Ishikawa (cell line): ENCODE measurements at regions not wholly inside any gene's neighbourhood (a gene's known extent, or its start where the extent isn't known, plus 50 kb on each side); places are given as distances from the start of the nearest gene placed in this dataset.

Experiments used
- CEBPB ChIP-seq: IDR thresholded peaks from 2 replicates; pipeline ENCODE4 v1.6.1; 2012
- CREB1 ChIP-seq: IDR thresholded peaks from 2 replicates; pipeline ENCODE4 v1.6.1; 2012; ENCODE audit warnings: low read depth
- EGR1 ChIP-seq: IDR thresholded peaks from 2 replicates; pipeline ENCODE4 v1.6.1; 2012
- EP300 ChIP-seq: IDR thresholded peaks from 2 replicates; pipeline ENCODE4 v1.6.1; 2012; ENCODE audit warnings: borderline replicate concordance
- FOXM1 ChIP-seq: IDR thresholded peaks from 2 replicates; pipeline ENCODE4 v1.6.1; 2012; ENCODE audit warnings: low read depth, borderline replicate concordance
- NFIC ChIP-seq: IDR thresholded peaks from 2 replicates; pipeline ENCODE4 v1.6.1; 2012
- RAD21 ChIP-seq: IDR thresholded peaks from 2 replicates; pipeline ENCODE4 v1.6.1; 2012; ENCODE audit warnings: low read depth
- TAF1 ChIP-seq: IDR thresholded peaks from 2 replicates; pipeline ENCODE4 v1.6.1; 2012; ENCODE audit warnings: low read depth, mild to moderate bottlenecking
- TCF12 ChIP-seq: IDR thresholded peaks from 2 replicates; pipeline ENCODE4 v1.6.1; 2012; ENCODE audit warnings: low read depth
- TEAD4 ChIP-seq: IDR thresholded peaks from 2 replicates; pipeline ENCODE4 v1.6.1; 2012
- YY1 ChIP-seq: IDR thresholded peaks from 2 replicates; pipeline ENCODE4 v1.6.1; 2012; ENCODE audit warnings: low read depth
- ZBTB7A ChIP-seq: IDR thresholded peaks from 2 replicates; pipeline ENCODE4 v1.6.1; 2012; ENCODE audit warnings: low read depth
- TF ChIP-seq, protein P1 (sequence below): IDR thresholded peaks from 2 replicates; pipeline ENCODE4 v1.6.1; 2012; ENCODE audit warnings: low read depth, mild to moderate bottlenecking
- TF ChIP-seq, protein P2 (sequence below): IDR thresholded peaks from 2 replicates; pipeline ENCODE4 v1.6.1; 2012
- TF ChIP-seq, protein P3 (sequence below): IDR thresholded peaks from 2 replicates; pipeline ENCODE4 v1.6.1; 2012

DNA sequence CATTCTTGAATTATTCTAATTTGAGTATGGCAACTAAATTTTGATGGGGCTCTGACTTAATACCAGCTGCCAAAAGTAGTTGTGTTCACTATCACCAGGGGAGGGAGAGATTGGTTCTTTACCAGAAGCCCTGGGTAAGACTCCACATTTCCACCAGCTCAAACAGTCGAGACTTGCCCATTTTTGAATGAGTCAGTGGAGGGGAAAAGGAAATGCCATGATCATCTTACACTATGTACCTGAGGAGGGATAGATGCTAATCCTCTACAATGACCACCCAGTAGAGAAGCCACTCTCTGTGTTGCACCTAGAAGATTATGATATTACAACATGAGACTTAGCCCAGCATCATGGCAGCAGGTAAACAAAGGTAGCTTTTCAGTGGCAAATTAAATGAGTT is 77.0 kb upstream of the SGK1 start:
- TF ChIP-seq, protein P1, sequence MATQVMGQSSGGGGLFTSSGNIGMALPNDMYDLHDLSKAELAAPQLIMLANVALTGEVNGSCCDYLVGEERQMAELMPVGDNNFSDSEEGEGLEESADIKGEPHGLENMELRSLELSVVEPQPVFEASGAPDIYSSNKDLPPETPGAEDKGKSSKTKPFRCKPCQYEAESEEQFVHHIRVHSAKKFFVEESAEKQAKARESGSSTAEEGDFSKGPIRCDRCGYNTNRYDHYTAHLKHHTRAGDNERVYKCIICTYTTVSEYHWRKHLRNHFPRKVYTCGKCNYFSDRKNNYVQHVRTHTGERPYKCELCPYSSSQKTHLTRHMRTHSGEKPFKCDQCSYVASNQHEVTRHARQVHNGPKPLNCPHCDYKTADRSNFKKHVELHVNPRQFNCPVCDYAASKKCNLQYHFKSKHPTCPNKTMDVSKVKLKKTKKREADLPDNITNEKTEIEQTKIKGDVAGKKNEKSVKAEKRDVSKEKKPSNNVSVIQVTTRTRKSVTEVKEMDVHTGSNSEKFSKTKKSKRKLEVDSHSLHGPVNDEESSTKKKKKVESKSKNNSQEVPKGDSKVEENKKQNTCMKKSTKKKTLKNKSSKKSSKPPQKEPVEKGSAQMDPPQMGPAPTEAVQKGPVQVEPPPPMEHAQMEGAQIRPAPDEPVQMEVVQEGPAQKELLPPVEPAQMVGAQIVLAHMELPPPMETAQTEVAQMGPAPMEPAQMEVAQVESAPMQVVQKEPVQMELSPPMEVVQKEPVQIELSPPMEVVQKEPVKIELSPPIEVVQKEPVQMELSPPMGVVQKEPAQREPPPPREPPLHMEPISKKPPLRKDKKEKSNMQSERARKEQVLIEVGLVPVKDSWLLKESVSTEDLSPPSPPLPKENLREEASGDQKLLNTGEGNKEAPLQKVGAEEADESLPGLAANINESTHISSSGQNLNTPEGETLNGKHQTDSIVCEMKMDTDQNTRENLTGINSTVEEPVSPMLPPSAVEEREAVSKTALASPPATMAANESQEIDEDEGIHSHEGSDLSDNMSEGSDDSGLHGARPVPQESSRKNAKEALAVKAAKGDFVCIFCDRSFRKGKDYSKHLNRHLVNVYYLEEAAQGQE: no peak
- TF ChIP-seq TCF12: no peak
- TF ChIP-seq CEBPB: no peak
- no peak for TF ChIP-seq ZBTB7A
- TF ChIP-seq NFIC: no peak
- no peak for TF ChIP-seq FOXM1
- no peak for TF ChIP-seq EP300
- no peak for TF ChIP-seq RAD21
- TF ChIP-seq TEAD4: no peak
- TF ChIP-seq, protein P2, sequence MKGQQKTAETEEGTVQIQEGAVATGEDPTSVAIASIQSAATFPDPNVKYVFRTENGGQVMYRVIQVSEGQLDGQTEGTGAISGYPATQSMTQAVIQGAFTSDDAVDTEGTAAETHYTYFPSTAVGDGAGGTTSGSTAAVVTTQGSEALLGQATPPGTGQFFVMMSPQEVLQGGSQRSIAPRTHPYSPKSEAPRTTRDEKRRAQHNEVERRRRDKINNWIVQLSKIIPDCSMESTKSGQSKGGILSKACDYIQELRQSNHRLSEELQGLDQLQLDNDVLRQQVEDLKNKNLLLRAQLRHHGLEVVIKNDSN: no peak
- TF ChIP-seq TAF1: no peak

DNA sequence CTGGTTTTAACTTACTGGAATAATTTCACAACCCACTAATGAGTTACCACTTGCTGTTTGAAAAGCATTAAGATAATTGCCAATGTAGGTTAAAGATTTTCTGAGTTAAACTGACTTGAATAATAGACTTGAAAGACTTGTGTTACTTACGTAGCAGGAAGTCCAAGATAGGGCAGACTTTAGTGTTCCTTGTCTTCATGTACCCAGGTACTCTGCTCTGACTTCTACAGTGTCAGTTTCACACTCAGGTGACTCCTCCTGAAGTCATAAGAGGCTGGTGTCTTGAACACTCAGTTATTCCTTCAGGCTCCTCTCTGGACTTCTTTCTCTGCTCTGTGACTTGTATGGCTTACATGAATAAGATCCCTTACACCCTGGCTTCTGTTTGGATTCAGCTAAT is 76.3 kb upstream of the SGK1 start:
- no peak for TF ChIP-seq ZBTB7A

DNA sequence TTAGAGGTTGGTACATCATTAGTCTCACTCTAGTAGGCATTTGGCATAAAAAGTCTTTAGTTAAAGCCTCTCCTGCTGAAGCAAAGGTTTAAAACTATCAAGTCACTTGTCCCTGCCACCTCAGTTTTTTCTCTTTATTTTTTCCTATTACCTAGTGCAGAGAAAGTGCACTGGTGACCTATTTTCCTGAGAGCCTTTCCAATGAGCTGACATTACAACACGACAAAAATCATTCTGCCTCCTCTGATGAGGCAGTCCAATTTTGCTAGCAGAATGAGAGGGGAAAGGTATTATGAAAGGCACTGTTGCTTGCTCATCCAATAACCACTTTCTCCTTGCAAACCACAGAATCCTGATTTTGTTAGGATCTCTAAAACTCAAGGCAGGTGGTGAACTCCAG is 73.3 kb upstream of the SGK1 start:
- TF ChIP-seq, protein P3, sequence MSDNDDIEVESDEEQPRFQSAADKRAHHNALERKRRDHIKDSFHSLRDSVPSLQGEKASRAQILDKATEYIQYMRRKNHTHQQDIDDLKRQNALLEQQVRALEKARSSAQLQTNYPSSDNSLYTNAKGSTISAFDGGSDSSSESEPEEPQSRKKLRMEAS: no peak
- no peak for TF ChIP-seq RAD21
- TF ChIP-seq YY1: no peak
- TF ChIP-seq NFIC: no peak
- TF ChIP-seq TEAD4: no peak
- no peak for TF ChIP-seq EP300
- no peak for TF ChIP-seq TCF12
- TF ChIP-seq, protein P1: no peak
- TF ChIP-seq TAF1: no peak
- TF ChIP-seq CREB1: no peak
- TF ChIP-seq, protein P2: no peak
- TF ChIP-seq ZBTB7A: no peak
- no peak for TF ChIP-seq FOXM1
- TF ChIP-seq CEBPB: no peak
- TF ChIP-seq EGR1: no peak

DNA sequence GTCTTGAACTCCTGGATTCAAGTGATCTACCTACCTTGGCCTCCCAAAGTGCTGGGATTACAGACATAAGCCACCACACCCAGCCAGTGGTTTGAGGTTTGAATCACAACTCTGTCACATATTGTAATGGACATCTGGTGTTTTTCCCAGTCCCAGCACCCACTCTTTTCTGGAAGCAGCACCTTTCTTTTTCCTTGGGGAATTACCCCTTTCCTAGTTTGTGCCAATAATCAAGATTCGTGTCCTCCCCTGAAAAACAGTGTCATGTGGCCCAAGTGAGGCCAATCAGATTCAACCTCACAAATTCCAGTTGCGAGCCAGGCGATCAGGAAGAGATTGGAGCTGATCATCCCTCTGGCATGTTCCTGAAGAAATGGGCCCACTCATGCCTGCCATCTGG is 71.7 kb upstream of the SGK1 start:
- TF ChIP-seq, protein P2: no peak
- TF ChIP-seq CREB1 (no peak), CEBPB (no peak), TCF12 (no peak), EGR1 (no peak), RAD21 (no peak), TEAD4 (no peak), EP300 (no peak)
- TF ChIP-seq, protein P3: no peak
- TF ChIP-seq, protein P1: no peak

DNA sequence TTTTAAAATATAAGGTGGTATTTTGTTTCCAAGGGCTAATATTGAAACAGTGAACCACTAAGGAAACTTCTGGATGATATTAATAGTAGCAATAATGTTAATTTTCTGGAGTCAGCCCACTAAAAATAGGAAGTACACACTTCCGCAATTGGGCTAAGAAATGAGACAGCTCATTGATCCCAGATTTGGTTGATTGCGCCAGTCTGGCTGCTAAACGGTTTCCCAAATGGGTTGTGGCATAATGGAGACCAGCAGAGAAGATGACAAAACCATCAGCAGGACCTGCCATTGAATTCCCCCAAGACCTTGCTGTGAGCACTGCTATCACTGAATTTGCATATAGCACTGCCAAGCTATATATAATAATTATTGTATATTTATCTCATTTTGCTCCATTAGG is 71.2 kb upstream of the SGK1 start:
- TF ChIP-seq YY1 (no peak), EP300 (no peak), TAF1 (no peak), TEAD4 (no peak), EGR1 (no peak), ZBTB7A (no peak), CREB1 (no peak), FOXM1 (no peak), TCF12 (no peak), NFIC (no peak), RAD21 (no peak), CEBPB (no peak)
- TF ChIP-seq, protein P3: no peak
- TF ChIP-seq, protein P2: no peak
- TF ChIP-seq, protein P1: no peak
